Chondrocyte (in vitro differentiated cells): ENCODE measurements at regions not wholly inside any gene's neighbourhood (a gene's known extent, or its start where the extent isn't known, plus 50 kb on each side); places are given as distances from the start of the nearest gene placed in this dataset.

ENCODE experiments used
- DNase-seq: peaks from one replicate; pipeline ENCODE4 v3.0.0; 2021; ENCODE audit warnings: mixed read lengths, low spot score
- H3K27ac Mint-ChIP-seq: one replicate; pipeline ENCODE4 v1.8.0; 2021; ENCODE audit warnings: mild to moderate bottlenecking, moderate library complexity, mixed read lengths; ENCODE audit not compliant: unreplicated experiment
- H3K27me3 Mint-ChIP-seq: 2 replicates; pipeline ENCODE4 v1.8.0; 2021; ENCODE audit warnings: low read depth, mixed read lengths
- H3K36me3 Mint-ChIP-seq: 2 replicates; pipeline ENCODE4 v1.8.0; 2021; ENCODE audit warnings: low read depth, mixed read lengths
- H3K4me1 Mint-ChIP-seq: 2 replicates; pipeline ENCODE4 v1.8.0; 2021; ENCODE audit warnings: low read depth, mild to moderate bottlenecking, mixed read lengths
- H3K4me3 Mint-ChIP-seq: one replicate; pipeline ENCODE4 v1.8.0; 2021; ENCODE audit warnings: mild to moderate bottlenecking, moderate library complexity, mixed read lengths; ENCODE audit not compliant: unreplicated experiment
- H3K9me3 Mint-ChIP-seq: 2 replicates; pipeline ENCODE4 v1.8.0; 2021; ENCODE audit warnings: low read depth, mixed read lengths
- TF ChIP-seq, protein P1 (sequence below): fragments of 200-600 bp; sonication (generic); IDR thresholded peaks from 2 replicates; pipeline ENCODE4 v1.5.0; 2021; ENCODE audit warnings: antibody characterized with exemption, mild to moderate bottlenecking, moderate library complexity

DNA sequence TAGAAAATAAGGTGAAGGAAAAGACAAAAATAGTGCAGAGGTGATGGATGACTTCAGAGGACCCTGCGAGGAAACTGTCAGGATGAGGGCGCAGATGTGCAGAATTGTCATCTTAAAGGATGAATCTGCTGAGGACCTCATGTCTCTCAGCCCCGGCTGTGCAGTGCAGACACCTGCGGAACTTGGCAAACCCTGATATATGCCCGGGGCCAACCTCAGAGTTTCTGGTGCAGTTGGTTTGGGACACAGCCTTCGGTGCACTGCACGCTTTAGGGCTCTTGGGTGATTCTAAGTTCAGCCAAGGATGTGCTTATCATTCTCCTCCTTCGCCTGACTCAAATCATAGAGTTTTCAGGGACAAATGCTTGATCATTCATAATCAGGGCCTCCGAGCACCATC is 310.1 kb downstream of the TCERG1L start:
- no peak for DNase-seq
- H3K4me3 Mint-ChIP-seq = no peak overlapping the region
- peaks cover 35% of the 10 kb centered on the region for H3K9me3 Mint-ChIP-seq
- TF ChIP-seq, protein P1, sequence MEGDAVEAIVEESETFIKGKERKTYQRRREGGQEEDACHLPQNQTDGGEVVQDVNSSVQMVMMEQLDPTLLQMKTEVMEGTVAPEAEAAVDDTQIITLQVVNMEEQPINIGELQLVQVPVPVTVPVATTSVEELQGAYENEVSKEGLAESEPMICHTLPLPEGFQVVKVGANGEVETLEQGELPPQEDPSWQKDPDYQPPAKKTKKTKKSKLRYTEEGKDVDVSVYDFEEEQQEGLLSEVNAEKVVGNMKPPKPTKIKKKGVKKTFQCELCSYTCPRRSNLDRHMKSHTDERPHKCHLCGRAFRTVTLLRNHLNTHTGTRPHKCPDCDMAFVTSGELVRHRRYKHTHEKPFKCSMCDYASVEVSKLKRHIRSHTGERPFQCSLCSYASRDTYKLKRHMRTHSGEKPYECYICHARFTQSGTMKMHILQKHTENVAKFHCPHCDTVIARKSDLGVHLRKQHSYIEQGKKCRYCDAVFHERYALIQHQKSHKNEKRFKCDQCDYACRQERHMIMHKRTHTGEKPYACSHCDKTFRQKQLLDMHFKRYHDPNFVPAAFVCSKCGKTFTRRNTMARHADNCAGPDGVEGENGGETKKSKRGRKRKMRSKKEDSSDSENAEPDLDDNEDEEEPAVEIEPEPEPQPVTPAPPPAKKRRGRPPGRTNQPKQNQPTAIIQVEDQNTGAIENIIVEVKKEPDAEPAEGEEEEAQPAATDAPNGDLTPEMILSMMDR = no peak
- H3K27ac Mint-ChIP-seq = no peak overlapping the region
- no peaks in the 10 kb centered on the region for H3K36me3 Mint-ChIP-seq
- no peaks in the 10 kb centered on the region for H3K4me1 Mint-ChIP-seq
- H3K27me3 Mint-ChIP-seq = no peaks in the 10 kb centered on the region

DNA sequence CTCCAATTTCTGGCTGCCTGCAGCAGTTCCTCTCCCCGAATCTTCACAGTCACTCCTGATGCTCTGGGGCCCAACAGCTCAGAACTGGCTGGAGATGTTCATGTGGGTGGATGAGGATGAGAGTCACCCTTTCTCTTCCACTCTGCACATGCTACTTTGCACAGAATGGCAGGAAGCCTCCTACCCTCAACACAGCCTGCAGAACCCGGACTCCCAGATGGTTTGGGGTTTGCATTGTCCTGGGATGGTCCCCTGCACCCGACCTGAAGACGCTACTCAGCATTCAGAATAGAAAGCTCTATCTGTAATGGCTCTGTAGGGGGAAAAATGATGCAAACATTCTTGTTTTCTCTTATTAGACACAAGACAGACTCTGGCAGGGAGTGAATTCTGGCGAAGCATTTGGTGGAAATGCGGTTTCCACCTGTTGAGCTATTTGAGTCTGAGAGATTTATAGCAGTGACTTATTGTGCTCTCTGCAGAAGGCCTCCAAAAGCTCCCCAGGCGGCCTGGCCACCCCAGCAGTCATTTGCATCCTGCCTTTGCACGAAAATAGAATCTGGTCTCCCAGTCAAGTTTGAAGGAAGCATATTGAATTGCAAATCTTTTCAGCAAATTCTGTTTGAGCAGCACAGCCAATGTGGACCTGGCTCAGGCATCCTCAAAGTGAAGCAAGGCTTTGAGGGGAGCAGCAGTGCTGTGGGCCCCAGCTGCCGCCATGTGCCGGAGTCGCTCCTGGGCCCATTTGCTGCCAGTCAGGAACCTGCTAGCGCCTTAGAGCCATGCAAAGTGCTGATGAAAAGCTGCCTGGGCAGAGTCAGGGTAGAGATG is 309.3 kb downstream of the TCERG1L start:
- H3K4me1 Mint-ChIP-seq = no peaks in the 10 kb centered on the region
- no peaks in the 10 kb centered on the region for H3K27me3 Mint-ChIP-seq
- no peaks in the 10 kb centered on the region for H3K36me3 Mint-ChIP-seq
- H3K9me3 Mint-ChIP-seq = peaks cover 29% of the 10 kb centered on the region
- no peak for DNase-seq
- H3K4me3 Mint-ChIP-seq = no peak overlapping the region
- TF ChIP-seq, protein P1 = no peak
- H3K27ac Mint-ChIP-seq = no peak overlapping the region

DNA sequence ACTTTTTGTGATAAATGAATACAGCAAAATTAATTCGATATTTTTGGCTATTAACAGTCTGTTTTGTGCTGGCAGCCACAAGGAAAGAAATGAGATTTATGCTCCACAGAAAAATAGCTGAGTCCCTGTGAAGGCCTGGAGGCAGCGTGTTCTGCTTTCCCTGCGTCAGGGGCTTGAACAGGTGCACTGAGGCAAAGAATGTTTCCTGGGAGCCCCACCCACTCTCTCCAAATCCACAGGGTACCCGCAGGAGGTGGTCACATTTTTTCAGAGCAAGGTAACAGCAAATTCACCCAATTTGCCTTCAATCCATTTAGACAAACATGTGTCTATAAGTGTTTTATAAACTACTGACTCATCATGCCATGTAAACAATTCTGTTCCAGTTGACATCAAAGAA is 308.1 kb downstream of the TCERG1L start:
- TF ChIP-seq, protein P1 = no peak
- DNase-seq = no peak
- Mint-ChIP-seq H3K27me3 (no peaks in the 10 kb centered on the region), H3K4me1 (no peaks in the 10 kb centered on the region), H3K36me3 (no peaks in the 10 kb centered on the region), H3K27ac (no peak overlapping the region), H3K4me3 (no peak overlapping the region), H3K9me3 (peaks cover 35% of the 10 kb centered on the region)

- no peak overlapping the region for H3K27ac Mint-ChIP-seq
- no peak overlapping the region for H3K4me3 Mint-ChIP-seq
- H3K36me3 Mint-ChIP-seq = no peaks in the 10 kb centered on the region
- H3K4me1 Mint-ChIP-seq = no peaks in the 10 kb centered on the region
- DNase-seq = no peak
- no peaks in the 10 kb centered on the region for H3K27me3 Mint-ChIP-seq
- H3K9me3 Mint-ChIP-seq = peaks cover 39% of the 10 kb centered on the region
- TF ChIP-seq, protein P1 = no peak
These were observed 307.2 kb downstream of the TCERG1L start for GRCh38 chr10:131004276-131004675.

DNA sequence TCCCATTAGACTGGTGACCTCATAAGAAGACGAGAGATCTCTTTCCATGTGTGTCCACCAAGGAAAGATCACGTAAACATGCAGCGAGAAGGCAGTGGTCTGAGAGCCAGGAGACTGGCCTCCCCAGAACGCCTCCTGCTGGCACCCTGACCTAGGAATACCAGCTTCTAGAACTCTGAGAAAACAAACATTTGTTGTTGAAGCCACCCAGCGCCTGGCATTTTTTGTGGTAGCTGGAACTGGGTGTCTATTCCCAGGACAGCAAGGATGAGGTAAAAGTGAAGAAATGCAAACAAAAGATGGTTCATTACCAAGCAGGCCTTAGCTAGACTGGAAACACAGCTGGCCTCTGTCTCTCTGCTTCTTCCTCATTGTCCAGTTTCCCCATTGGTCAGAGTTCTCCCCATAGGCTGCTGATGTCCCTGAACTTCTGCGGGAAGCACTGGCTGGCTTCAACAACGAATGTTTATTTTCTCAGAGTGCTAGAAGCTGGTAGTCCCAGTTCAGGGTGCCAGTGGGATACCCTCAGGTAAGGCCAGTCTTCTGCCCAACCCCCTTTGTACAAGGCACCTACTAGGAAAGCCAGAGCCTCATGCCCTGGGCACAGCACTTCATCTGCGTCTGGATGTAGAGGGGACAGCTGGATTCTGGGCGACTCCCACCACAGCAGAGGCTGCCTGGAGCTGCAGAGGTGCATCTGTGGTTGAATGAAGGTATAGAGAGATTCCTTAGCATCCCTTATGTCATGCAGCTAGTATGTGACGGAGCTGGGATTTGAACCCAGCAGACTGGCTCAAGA is 304.9 kb downstream of the TCERG1L start:
- Mint-ChIP-seq H3K27ac (no peak overlapping the region), H3K4me1 (no peaks in the 10 kb centered on the region), H3K4me3 (no peak overlapping the region), H3K9me3 (peaks cover 32% of the 10 kb centered on the region), H3K36me3 (no peaks in the 10 kb centered on the region), H3K27me3 (no peaks in the 10 kb centered on the region)
- peak; percentile 34 for DNase-seq
- TF ChIP-seq, protein P1 = no peak
